AG09319 (cell line): ENCODE measurements at regions not wholly inside any gene's neighbourhood (a gene's known extent, or its start where the extent isn't known, plus 50 kb on each side); places are given as distances from the start of the nearest gene placed in this dataset.

ENCODE experiments used
- DNase-seq: peaks from one replicate; pipeline ENCODE4 v3.0.0-alpha.2; 2010; ENCODE audit warnings: low read depth; ENCODE audit errors: extremely low read depth
- TF ChIP-seq, protein P1 (sequence below): IDR thresholded peaks from 2 replicates; pipeline ENCODE4 v1.5.1; 2011; ENCODE audit warnings: low read depth, mild to moderate bottlenecking, inconsistent platforms, low read length, moderate library complexity

DNA sequence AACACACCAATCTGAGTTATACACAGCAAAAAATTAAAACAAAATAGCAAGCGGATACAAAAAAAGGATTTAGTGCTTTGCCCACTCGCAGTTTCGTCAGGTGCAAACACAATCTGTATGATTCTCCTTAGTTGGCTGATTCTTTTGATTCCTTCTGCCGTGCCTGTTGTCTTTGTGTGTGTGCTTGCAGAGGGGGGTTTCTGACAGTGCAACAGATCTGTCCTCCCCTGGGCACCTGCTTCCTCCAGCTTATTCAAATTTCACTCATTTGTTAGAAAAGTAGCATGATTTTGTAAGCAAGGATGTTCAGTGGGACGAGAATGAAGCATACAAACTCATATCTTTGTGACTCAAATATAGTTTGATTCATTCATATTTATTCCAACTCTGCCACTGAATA, 74.0 kb upstream of the NEO1 start:
- no peak for DNase-seq
- TF ChIP-seq, protein P1, sequence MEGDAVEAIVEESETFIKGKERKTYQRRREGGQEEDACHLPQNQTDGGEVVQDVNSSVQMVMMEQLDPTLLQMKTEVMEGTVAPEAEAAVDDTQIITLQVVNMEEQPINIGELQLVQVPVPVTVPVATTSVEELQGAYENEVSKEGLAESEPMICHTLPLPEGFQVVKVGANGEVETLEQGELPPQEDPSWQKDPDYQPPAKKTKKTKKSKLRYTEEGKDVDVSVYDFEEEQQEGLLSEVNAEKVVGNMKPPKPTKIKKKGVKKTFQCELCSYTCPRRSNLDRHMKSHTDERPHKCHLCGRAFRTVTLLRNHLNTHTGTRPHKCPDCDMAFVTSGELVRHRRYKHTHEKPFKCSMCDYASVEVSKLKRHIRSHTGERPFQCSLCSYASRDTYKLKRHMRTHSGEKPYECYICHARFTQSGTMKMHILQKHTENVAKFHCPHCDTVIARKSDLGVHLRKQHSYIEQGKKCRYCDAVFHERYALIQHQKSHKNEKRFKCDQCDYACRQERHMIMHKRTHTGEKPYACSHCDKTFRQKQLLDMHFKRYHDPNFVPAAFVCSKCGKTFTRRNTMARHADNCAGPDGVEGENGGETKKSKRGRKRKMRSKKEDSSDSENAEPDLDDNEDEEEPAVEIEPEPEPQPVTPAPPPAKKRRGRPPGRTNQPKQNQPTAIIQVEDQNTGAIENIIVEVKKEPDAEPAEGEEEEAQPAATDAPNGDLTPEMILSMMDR = no peak

DNA sequence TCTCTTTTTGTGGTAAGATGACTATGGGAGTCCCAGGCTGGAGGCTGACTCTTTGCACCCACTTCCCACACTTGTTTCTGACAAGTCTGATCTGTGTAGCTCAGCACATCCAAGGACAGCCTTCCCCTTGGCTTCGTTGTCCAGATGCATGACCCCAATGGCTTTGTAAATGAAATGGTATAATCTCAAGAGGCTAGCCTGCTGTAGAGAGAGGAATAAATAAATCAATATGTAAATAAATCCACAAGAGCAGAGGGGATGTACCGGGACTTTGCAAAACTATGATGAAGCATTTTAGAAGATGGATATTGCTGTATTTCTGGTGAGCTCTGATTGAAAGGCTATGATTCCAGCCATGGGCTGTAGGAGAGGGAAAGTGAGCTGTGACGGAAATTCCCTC, 79.9 kb upstream of the NEO1 start:
- TF ChIP-seq, protein P1 = no peak
- no peak for DNase-seq

DNA sequence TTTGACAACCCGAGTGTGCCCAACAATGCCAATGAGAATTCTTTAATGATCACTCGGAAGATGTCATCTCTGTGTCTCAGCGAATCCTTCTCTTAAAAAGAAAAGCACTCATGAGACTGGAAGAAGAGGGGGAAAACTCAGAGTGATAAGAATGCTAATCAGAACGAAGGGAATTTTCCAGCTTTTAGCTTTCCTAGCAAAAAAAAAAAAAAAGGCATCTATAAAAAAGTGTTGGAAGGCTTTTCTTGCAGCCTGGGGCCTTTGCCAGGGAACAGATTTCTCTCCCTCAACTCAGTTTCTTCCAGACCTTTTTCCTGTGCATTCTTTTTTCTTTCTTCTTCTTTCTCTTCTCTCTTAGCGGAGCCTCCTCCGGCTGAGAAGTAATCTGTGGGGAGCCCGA, 80.5 kb upstream of the NEO1 start:
- DNase-seq = no peak
- TF ChIP-seq, protein P1 = no peak

DNA sequence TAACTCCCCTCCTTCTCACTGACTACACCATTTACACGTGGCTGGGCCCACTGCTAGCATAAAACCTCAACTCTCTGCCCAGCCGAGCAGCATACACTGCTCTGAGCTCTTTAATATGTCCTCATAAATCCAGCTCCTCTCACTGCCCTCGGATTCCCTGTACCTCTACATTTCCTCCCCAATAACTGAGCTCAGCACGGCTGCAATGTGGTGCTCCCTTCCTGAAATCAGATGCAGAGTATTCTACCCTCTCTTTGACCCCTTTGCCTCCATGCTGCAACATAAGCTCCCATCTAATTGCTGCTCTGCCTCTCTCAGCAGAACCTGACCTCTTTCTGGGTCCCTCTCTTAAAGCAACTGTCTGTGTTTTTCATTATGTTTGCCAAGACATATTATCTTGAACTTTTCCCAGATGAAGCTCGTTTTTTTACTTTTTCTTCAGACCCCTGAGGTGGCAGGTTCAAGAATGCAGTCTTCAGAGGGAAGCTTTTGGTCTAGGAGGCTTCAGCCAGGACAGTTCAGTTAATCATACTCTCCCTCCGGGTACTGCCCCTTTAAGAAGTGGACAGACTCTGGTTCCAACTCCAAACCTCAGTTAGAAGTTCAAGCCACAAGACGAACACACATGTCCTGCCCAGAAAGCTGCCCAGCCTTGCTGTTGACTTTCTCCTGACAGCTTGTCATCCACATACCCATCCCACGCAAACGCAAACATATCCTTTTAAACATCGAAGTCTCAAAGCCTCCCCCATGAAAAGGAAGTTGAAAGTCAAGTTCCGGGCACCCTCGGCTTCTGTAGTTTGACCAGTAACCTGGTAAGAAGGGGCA, 81.1 kb upstream of the NEO1 start:
- DNase-seq = no peak

DNA sequence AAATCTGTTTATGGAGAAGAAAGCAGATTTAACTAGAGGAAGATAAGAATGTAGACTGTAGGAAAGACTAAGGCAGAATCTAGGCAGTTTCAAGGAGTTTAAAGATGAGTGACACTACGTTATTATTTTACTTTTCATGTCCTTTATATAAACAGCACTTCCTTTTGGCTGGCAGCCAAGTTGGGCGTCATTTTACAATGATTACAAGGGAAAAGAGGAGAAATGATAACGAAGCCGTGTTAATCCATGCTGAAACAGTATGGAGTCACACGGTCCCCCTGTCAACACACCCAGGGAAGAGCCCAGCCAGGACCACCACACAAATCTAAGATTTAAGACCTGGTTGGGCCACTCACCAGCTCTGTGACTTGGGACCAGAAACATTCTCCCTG, 83.7 kb upstream of the NEO1 start:
- TF ChIP-seq, protein P1 = no peak
- DNase-seq = no peak

More for the DNA sequence above, 81.1 kb upstream of the NEO1 start:
- TF ChIP-seq, protein P1 = no peak

DNA sequence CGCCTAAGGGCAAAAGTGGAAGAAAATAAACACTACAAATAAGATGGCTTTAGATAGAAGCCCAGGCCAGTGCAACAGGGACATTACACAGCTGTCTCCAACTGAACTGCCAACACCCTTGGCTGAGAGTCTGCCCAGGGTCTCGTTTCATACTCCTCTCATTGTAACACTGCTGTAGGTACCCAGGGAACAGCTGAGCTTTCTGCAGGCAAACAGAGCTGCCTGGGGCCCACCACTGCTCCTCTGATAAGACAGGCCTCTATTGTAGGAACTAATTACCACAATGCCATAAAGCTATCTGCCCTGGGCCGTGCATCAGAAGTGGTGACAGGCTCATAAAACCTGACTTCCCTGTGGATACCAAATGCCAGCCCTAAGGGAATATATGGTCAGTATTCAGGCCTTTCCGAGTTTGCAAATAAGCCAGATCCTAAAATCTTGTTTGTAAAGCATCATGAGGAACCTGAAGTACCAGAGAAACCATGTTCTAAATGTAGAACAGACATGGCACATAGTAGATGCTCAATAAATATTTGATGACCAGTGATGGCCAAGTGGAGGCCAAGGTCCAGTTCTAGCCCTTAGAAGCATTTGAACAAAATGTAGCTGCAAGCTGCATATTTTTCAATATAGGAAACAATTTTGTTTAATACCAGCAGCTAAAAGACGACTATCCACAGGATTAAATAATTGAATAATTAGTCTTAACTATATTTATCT, 84.3 kb upstream of the NEO1 start:
- no peak for DNase-seq
- TF ChIP-seq, protein P1 = no peak

DNA sequence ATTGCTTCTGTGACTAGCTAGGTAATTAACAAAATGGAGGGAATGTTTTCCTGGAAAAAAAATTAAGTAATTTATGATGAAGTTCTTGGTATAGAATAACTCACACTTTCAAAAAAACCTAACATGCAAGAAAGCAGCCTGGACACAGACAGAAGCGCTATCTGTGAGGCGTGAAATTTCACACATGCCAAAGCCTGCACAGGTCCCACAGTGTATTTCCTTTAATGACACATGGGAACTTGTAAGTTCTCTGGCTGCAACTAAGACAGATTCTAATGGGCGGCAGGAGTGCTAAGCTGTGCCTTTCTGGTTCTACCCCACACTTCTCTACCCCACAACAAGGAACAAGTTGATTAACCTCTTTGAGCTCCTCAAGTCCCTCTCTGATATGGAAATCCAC, 84.9 kb upstream of the NEO1 start:
- no peak for DNase-seq
- TF ChIP-seq, protein P1 = no peak
